ENCODE measurements at regions not wholly inside any gene's neighbourhood (a gene's known extent, or its start where the extent isn't known, plus 50 kb on each side); places are given as distances from the start of the nearest gene placed in this dataset.

DNA sequence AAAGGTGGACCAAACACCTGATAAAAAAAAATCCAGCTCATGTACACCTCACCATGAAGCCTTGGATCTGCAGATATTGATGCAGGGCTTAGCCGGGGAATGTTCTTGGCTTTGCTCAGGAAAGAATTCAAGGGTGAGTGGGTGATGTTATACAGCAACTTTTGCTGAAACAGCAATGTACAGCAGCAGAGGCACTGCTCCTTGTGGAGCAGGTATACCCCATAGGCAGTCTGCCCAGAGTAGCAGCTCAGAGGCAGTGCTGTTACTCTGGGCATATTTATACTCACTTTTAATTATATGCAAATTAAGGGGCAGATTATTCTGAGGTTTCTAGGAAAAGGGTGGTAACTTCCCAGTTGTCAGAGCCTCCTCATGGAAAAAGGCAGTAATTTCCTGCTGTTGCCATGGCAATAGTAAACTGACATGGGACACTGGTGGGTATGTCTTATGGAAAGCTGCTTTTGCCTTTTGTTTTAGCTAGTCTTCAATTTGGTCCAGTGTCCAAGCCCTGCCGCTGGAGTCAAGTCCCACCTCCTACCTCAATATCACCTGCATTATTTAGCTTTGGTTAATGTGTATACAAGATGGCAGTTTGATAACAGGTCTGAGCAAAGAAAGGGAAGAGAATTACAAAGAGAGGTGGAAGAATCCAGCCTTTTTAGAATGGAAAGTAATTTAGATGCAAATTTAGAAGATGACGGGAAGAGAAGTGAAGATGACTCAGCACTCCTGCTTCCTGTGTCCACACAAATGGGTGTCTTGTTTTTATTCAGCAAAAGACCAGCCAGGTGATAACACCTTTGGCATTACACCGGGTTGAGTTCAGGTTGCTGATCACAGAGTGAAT lies 110.1 kb upstream of the JAG1 start:
- Mint-ChIP-seq H3K27me3 (ENCODE audit: unreplicated experiment) (no peaks in the 10 kb centered on the region), H3K36me3 (ENCODE audit: insufficient read depth, unreplicated experiment) (peaks cover 5% of the 10 kb centered on the region), H3K4me3 (ENCODE audit: low read depth, unreplicated experiment) (no peak overlapping the region), H3K27ac (ENCODE audit: unreplicated experiment) (peak overlapping the region; percentile 67), H3K9me3 (ENCODE audit: low read depth, unreplicated experiment) (peaks cover 2% of the 10 kb centered on the region), H3K4me1 (ENCODE audit: low read depth, unreplicated experiment) (no peaks in the 10 kb centered on the region)
- no TSS peak for BruUV-seq (replicated peaks)
- no peak for DNase-seq
- TF ChIP-seq, protein P1, sequence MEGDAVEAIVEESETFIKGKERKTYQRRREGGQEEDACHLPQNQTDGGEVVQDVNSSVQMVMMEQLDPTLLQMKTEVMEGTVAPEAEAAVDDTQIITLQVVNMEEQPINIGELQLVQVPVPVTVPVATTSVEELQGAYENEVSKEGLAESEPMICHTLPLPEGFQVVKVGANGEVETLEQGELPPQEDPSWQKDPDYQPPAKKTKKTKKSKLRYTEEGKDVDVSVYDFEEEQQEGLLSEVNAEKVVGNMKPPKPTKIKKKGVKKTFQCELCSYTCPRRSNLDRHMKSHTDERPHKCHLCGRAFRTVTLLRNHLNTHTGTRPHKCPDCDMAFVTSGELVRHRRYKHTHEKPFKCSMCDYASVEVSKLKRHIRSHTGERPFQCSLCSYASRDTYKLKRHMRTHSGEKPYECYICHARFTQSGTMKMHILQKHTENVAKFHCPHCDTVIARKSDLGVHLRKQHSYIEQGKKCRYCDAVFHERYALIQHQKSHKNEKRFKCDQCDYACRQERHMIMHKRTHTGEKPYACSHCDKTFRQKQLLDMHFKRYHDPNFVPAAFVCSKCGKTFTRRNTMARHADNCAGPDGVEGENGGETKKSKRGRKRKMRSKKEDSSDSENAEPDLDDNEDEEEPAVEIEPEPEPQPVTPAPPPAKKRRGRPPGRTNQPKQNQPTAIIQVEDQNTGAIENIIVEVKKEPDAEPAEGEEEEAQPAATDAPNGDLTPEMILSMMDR (IDR thresholded peaks at IDR 0.05; ENCODE audit: unreplicated experiment) = no peak
- intact Hi-C loops (cut with micrococcal nuclease; ENCODE audit: unreplicated experiment) = no loop called here
- CTCF ChIA-PET = interaction anchor here (0.6 kb wide), 2 partner anchors 42 to 1292 kb away, joined by 3 to 9 read pairs; no protein-coding TSS in a partner anchor

DNA sequence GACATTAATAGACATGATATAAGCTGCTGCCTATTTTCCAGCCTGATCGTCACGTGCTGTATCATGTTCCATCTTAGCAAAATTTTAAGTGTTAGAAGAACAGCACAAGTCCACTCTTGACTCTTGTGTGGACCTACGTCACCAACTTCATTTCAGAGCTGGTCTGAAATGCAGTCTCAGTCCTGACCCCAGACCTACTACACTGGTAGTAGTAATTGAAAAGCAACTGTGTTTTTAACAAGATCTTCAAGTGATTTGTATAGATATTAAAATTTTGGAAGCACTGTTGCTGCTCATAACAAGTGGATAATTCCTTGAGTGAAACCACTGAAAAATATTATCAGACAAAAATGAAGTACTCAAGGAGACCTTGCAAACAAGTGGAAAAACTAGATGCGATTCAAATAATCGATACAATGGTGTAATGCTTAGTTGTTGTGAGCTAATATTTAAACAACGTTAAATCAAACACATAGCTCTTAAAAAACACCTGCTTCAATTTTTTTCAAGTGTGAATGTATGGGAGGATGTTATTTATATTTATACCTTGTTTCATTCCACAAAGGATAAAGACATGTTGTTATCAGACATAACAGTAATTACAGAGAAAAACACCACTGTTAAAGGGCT lies 110.9 kb upstream of the JAG1 start:
- peaks cover 2% of the 10 kb centered on the region for H3K9me3 Mint-ChIP-seq (ENCODE audit: low read depth, unreplicated experiment)
- TF ChIP-seq, protein P1 (IDR thresholded peaks at IDR 0.05; ENCODE audit: unreplicated experiment) = no peak
- H3K4me3 Mint-ChIP-seq (ENCODE audit: low read depth, unreplicated experiment) = no peak overlapping the region
- no peaks in the 10 kb centered on the region for H3K27me3 Mint-ChIP-seq (ENCODE audit: unreplicated experiment)
- no peak for DNase-seq
- H3K27ac Mint-ChIP-seq (ENCODE audit: unreplicated experiment) = peak overlapping the region; percentile 67
- BruUV-seq (replicated peaks) = no TSS peak
- intact Hi-C loops (cut with micrococcal nuclease; ENCODE audit: unreplicated experiment) = no loop called here
- H3K36me3 Mint-ChIP-seq (ENCODE audit: insufficient read depth, unreplicated experiment) = peaks cover 5% of the 10 kb centered on the region
- H3K4me1 Mint-ChIP-seq (ENCODE audit: low read depth, unreplicated experiment) = peaks cover 5% of the 10 kb centered on the region
- CTCF ChIA-PET = interaction anchor here (0.6 kb wide), 1 partner anchor 43 kb away, joined by 9 read pairs; no protein-coding TSS in a partner anchor

DNA sequence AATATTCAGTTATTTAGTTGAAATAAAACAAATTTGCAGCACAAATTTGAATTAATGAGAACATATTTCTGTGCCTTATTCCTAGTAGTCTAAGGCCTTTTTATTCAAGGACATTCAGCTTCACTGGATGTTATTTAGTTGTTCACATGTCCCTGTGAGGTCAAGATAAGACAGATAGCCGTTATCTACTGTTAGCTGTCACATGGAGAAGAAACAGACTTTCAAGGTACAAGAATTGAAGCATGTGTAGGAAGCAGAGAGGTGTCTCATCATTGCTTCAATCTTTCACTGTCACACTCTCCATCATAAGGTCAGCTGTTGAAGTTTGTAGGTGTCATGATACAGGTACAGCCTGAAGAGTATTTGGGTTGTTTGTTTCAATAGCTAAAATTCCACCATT lies 112.9 kb upstream of the JAG1 start:
- H3K27me3 Mint-ChIP-seq (ENCODE audit: unreplicated experiment) = no peaks in the 10 kb centered on the region

DNA sequence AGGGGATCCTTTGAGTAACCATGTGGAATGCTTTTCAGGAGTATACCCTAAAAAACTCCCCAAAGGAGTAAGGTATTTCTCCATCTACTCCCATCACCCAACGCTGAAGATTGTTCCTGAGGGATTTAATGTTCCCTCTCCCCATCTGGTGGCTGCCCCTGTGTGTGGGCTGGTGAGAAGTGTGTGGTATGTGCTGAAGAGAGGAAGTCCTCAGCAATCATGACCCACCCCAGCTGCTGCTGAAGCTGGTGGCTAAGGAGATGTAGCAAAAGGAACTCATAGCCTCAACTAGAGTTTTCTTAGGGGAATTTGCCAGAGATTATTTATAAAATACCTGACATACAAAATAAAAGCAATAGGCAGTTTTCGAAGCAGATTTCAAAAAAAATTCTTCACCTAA lies 114.3 kb upstream of the JAG1 start:
- Mint-ChIP-seq H3K4me1 (ENCODE audit: low read depth, unreplicated experiment) (peaks cover 8% of the 10 kb centered on the region), H3K4me3 (ENCODE audit: low read depth, unreplicated experiment) (no peak overlapping the region), H3K27ac (ENCODE audit: unreplicated experiment) (no peak overlapping the region), H3K36me3 (ENCODE audit: insufficient read depth, unreplicated experiment) (peaks cover 5% of the 10 kb centered on the region), H3K9me3 (ENCODE audit: low read depth, unreplicated experiment) (peaks cover 4% of the 10 kb centered on the region), H3K27me3 (ENCODE audit: unreplicated experiment) (no peaks in the 10 kb centered on the region)
- DNase-seq = no peak
- intact Hi-C loops (cut with micrococcal nuclease; ENCODE audit: unreplicated experiment) = no loop called here
- BruUV-seq (replicated peaks) = no TSS peak
- TF ChIP-seq, protein P1 (IDR thresholded peaks at IDR 0.05; ENCODE audit: unreplicated experiment) = no peak
- CTCF ChIA-PET = no interaction called here

More for the DNA sequence above, 112.9 kb upstream of the JAG1 start:
- intact Hi-C loops (cut with micrococcal nuclease; ENCODE audit: unreplicated experiment) = no loop called here
- no peak overlapping the region for H3K27ac Mint-ChIP-seq (ENCODE audit: unreplicated experiment)
- H3K4me3 Mint-ChIP-seq (ENCODE audit: low read depth, unreplicated experiment) = no peak overlapping the region
- H3K36me3 Mint-ChIP-seq (ENCODE audit: insufficient read depth, unreplicated experiment) = peaks cover 5% of the 10 kb centered on the region
- H3K4me1 Mint-ChIP-seq (ENCODE audit: low read depth, unreplicated experiment) = peaks cover 8% of the 10 kb centered on the region
- no peak for DNase-seq
- TF ChIP-seq, protein P1 (IDR thresholded peaks at IDR 0.05; ENCODE audit: unreplicated experiment) = no peak
- CTCF ChIA-PET = no interaction called here
- H3K9me3 Mint-ChIP-seq (ENCODE audit: low read depth, unreplicated experiment) = peaks cover 2% of the 10 kb centered on the region
- no TSS peak for BruUV-seq (replicated peaks)

Data from Calu3 (cell line).